Spleen (tissue), 7 donors: ENCODE measurements at regions not wholly inside any gene's neighbourhood (a gene's known extent, or its start where the extent isn't known, plus 50 kb on each side); places are given as distances from the start of the nearest gene placed in this dataset.

Experiments
- CTCF ChIP-seq, 11 experiments: fragments of 200-600 bp in 7 of 11; fragments of 450-650 bp in 4 of 11; sonication (generic) in 4 of 11; IDR thresholded peaks in 8 of 11; conservative IDR thresholded peaks in 3 of 11; 1 replicate in 7 of 11; 2 replicates in 4 of 11; pipeline versions ENCODE4 v1.4.0 to v1.8.0; 2016 to 2021; ENCODE audit warnings: antibody characterized with exemption in 11 of 11, inconsistent platforms in 4 of 11, mild to moderate bottlenecking in 1 of 11
- POLR2A ChIP-seq, 3 donors: fragments of 450-650 bp; IDR thresholded peaks; one replicate each; pipeline ENCODE4 v1.5.1; 2017; ENCODE audit warnings: antibody characterized with exemption in 3 of 3, mild to moderate bottlenecking in 1 of 3
- POLR2AphosphoS5 ChIP-seq, 3 donors: sonication (generic); formaldehyde crosslinking; IDR thresholded peaks; one replicate each; pipeline ENCODE4 v1.5.1; 2017; ENCODE audit warnings: antibody characterized with exemption in 3 of 3
- donor health status: DM: no; HTN: no; CAD: no; lungs with moderate emphysema.
- donor health status: DM: no; HTN: no; CAD: no.
- donor health status: DM: no; HTN: no; CAD: no.

- TF ChIP-seq POLR2A (IDR thresholded peaks at IDR 0.05), result no peak
- no peak for TF ChIP-seq CTCF (IDR thresholded peaks at IDR 0.05 in 8 of 11, conservative IDR thresholded peaks at IDR 0.05 in 3 of 11)
- TF ChIP-seq POLR2AphosphoS5 (IDR thresholded peaks at IDR 0.05), result no peak
Observed at GRCh38 chr4:35711127-35711526, 533.2 kb downstream of the ARAP2 start.
